Gastroesophageal sphincter (tissue), 2 donors: ENCODE measurements at regions not wholly inside any gene's neighbourhood (a gene's known extent, or its start where the extent isn't known, plus 50 kb on each side); places are given as distances from the start of the nearest gene placed in this dataset.

Experiments used
- EP300 ChIP-seq: sonication (generic); formaldehyde crosslinking; IDR thresholded peaks from one replicate; pipeline ENCODE4 v1.6.1; 2017; ENCODE audit warnings: antibody characterized with exemption, mild to moderate bottlenecking
- POLR2AphosphoS5 ChIP-seq: sonication (generic); formaldehyde crosslinking; IDR thresholded peaks from one replicate; pipeline ENCODE4 v1.6.1; 2017; ENCODE audit warnings: antibody characterized with exemption

- TF ChIP-seq POLR2AphosphoS5 (no peak), EP300 (no peak)
These were observed 532.3 kb upstream of the ZNF608 start for GRCh38 chr5:125278711-125279110.
